ENCODE measurements at regions not wholly inside any gene's neighbourhood (a gene's known extent, or its start where the extent isn't known, plus 50 kb on each side); places are given as distances from the start of the nearest gene placed in this dataset.

DNA sequence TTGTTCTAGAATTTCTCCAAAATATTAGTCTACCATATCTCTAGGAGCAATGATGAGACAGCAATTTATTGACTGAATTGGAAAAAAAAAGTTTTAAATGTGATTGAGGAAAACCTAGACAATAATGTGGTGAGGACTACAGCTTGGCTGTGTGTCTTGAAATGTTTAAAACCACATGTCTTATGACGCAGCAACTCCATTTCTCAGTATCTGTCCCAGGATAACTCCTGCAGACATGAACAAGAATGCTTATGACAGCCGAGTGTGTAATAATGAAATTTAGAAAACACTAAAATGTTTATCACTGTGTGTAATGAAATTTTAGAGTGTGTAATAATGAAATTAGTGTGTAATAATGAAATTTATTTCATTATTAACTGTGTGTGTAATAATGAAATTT, 254.1 kb upstream of the DAPK1 start:
- Mint-ChIP-seq H3K36me3 (ENCODE audit: low read depth) (no peaks in the 10 kb centered on the region), H3K4me3 (no peak overlapping the region), H3K27ac (no peak overlapping the region), H3K27me3 (ENCODE audit: low read depth) (no peaks in the 10 kb centered on the region), H3K4me1 (peaks cover 8% of the 10 kb centered on the region), H3K9me3 (no peaks in the 10 kb centered on the region)
- TF ChIP-seq, protein P1, sequence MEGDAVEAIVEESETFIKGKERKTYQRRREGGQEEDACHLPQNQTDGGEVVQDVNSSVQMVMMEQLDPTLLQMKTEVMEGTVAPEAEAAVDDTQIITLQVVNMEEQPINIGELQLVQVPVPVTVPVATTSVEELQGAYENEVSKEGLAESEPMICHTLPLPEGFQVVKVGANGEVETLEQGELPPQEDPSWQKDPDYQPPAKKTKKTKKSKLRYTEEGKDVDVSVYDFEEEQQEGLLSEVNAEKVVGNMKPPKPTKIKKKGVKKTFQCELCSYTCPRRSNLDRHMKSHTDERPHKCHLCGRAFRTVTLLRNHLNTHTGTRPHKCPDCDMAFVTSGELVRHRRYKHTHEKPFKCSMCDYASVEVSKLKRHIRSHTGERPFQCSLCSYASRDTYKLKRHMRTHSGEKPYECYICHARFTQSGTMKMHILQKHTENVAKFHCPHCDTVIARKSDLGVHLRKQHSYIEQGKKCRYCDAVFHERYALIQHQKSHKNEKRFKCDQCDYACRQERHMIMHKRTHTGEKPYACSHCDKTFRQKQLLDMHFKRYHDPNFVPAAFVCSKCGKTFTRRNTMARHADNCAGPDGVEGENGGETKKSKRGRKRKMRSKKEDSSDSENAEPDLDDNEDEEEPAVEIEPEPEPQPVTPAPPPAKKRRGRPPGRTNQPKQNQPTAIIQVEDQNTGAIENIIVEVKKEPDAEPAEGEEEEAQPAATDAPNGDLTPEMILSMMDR (IDR thresholded peaks at IDR 0.05; ENCODE audit: unreplicated experiment in 3 of 3) = no peak

DNA sequence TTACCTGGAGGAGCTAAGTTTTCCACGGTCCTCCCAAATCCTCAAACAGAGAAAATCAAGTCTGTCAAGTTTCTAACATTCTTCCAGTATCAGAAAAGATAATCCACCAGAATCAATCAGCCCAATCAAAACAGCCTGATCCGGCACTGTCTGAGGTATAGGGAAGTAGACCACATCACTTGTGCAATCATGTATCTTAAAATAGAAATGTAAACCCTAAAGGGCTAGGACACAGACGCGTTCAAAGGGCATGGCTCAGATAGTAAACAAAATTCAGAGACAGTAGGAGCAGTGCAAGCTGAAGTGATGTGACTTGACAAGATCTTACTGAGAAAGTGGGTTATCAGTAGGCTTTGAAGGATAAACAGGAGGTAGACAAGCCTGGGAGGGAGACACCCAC, 252.4 kb upstream of the DAPK1 start:
- no peaks in the 10 kb centered on the region for H3K27me3 Mint-ChIP-seq (ENCODE audit: low read depth)
- H3K9me3 Mint-ChIP-seq = peaks cover 8% of the 10 kb centered on the region
- no peaks in the 10 kb centered on the region for H3K36me3 Mint-ChIP-seq (ENCODE audit: low read depth)
- TF ChIP-seq, protein P1 (IDR thresholded peaks at IDR 0.05; ENCODE audit: unreplicated experiment in 3 of 3) = no peak
- no peak overlapping the region for H3K4me3 Mint-ChIP-seq
- peak overlapping the region in 1 of 3 experiments; percentile 18 for H3K27ac Mint-ChIP-seq
- H3K4me1 Mint-ChIP-seq = no peaks in the 10 kb centered on the region

DNA sequence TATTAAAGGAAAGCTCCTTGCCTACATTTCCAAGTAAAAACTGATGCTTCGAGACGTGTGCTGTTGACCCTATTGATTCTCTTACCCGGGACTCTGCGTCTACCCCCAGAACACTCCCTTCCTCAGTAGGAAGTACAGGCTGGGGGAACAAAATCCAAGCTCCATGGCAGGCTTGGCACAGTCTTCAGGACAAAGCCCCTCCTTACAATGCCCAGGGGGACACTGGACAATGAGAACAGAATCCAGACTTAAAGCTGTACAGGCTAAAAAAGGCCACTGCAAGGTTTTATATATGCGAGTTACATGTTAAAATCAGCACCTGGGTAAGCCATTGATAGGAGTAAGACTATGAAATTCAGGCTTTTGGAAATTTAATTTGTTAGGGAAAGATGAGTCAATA, 250.6 kb upstream of the DAPK1 start:
- no peaks in the 10 kb centered on the region for H3K36me3 Mint-ChIP-seq (ENCODE audit: low read depth)
- H3K27ac Mint-ChIP-seq = no peak overlapping the region
- H3K4me1 Mint-ChIP-seq = no peaks in the 10 kb centered on the region
- no peak overlapping the region for H3K4me3 Mint-ChIP-seq
- TF ChIP-seq, protein P1 (IDR thresholded peaks at IDR 0.05; ENCODE audit: unreplicated experiment in 3 of 3) = no peak
- peaks cover 8% of the 10 kb centered on the region for H3K9me3 Mint-ChIP-seq
- no peaks in the 10 kb centered on the region for H3K27me3 Mint-ChIP-seq (ENCODE audit: low read depth)

DNA sequence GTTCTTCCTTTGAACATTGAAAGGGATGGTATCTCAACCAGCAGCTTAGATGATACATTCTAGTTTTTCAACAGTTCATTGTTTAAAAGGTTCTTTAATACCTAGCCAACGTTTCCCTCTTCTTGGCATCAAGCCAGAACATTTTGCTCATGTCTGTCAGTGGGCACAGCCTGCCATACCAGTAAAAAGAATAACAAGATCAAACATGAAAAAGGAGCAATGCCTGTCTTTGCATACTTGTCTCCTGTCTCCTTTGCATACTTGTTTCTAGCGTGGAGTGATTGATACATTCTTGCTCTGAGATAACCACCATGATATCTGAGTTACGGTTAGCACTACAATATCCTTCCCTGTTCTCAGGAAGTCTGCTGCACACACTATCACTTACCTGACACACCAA, 248.6 kb upstream of the DAPK1 start:
- Mint-ChIP-seq H3K9me3 (peaks cover 8% of the 10 kb centered on the region), H3K4me3 (no peak overlapping the region), H3K27ac (no peak overlapping the region), H3K4me1 (peaks cover 3% of the 10 kb centered on the region), H3K36me3 (ENCODE audit: low read depth) (no peaks in the 10 kb centered on the region), H3K27me3 (ENCODE audit: low read depth) (peaks cover 3% of the 10 kb centered on the region)
- TF ChIP-seq, protein P1 (IDR thresholded peaks at IDR 0.05; ENCODE audit: unreplicated experiment in 3 of 3) = no peak

DNA sequence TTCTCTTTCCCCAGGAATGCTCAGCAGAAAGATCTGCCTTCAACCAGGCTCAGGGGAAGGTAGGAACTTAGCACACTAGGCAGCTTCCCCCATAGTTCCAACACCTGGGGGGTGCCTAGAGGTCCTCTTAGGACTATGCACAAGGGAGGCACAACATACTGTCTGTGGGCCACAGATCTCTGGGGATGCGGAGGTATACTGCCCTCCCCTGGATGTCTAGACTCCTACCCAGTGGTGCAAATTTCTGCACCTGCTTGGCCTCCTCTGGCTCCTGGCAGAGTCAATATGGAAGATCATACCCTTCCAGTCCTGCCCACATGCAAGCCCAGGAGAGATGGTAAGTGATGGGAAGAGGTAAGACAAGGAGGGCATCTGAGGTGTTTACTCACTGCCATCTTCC, 247.5 kb upstream of the DAPK1 start:
- H3K27me3 Mint-ChIP-seq (ENCODE audit: low read depth) = peaks cover 3% of the 10 kb centered on the region

More for the DNA sequence above, 247.5 kb upstream of the DAPK1 start:
- TF ChIP-seq, protein P1 (IDR thresholded peaks at IDR 0.05; ENCODE audit: unreplicated experiment in 3 of 3) = no peak
- H3K4me3 Mint-ChIP-seq = no peak overlapping the region
- H3K9me3 Mint-ChIP-seq = peaks cover 8% of the 10 kb centered on the region
- peaks cover 7% of the 10 kb centered on the region for H3K4me1 Mint-ChIP-seq
- no peaks in the 10 kb centered on the region for H3K36me3 Mint-ChIP-seq (ENCODE audit: low read depth)
- H3K27ac Mint-ChIP-seq = no peak overlapping the region
